ENCODE measurements at regions not wholly inside any gene's neighbourhood (a gene's known extent, or its start where the extent isn't known, plus 50 kb on each side); places are given as distances from the start of the nearest gene placed in this dataset.

DNA sequence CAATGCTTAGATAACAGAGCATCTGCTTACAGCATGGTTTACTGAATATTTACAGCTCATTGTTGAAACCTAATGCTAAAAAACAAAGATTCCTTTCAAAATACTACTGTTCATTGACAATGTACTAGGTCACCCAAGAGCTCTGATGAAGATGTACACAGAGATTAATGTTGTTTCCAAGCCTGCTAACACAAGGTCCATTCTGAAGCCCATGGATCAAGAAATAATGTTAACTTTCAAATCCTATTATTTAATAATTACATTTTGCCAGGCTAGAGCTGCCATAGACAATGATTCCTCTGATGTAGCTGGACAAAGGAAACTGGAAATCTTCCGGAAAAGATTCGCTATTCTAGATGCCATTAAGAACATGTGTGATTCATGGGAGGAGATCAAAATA is 355.6 kb downstream of the TENT5A start:
- Histone ChIP-seq H3K23ac (ENCODE audit: insufficient read length) (no peak overlapping the region), H3K18ac (ENCODE audit: extremely low read depth, low read length) (no peak overlapping the region), H3K4me3 (ENCODE audit: extremely low read depth in 1 of 4, insufficient read depth in 2 of 4, low read depth in 3 of 4, low read length in 4 of 4) (no peak overlapping the region), H2BK5ac (ENCODE audit: low read depth, low read length) (no peak overlapping the region), H3K23me2 (ENCODE audit: low read depth, low read length) (no peaks in the 10 kb centered on the region), H3K9me3 (ENCODE audit: insufficient read depth in 2 of 2, low read depth in 1 of 2, low read length in 1 of 2) (peaks cover 3% of the 10 kb centered on the region in 2 experiments), H2BK15ac (ENCODE audit: low read length) (no peak overlapping the region), H3K36me3 (ENCODE audit: control insufficient read depth in 2 of 4, insufficient read depth in 4 of 4, low read length in 3 of 4) (no peaks in the 10 kb centered on the region), H3K9ac (replicated peaks in 1 of 4; ENCODE audit: extremely low read depth in 1 of 4, low read depth in 3 of 4, low read length in 3 of 4) (no peak overlapping the region), H4K20me1 (replicated peaks in 1 of 2; ENCODE audit: control insufficient read depth in 1 of 2, insufficient read depth in 2 of 2, low read length in 2 of 2) (no peaks in the 10 kb centered on the region), H3K27ac (ENCODE audit: low read depth, low read length) (no peak overlapping the region), H3K14ac (ENCODE audit: insufficient read length) (no peak overlapping the region), H3K27me3 (replicated peaks in 1 of 4; ENCODE audit: control insufficient read depth in 3 of 4, extremely low read depth in 1 of 4, insufficient read depth in 3 of 4, low read length in 3 of 4) (no peaks in the 10 kb centered on the region), H2BK12ac (ENCODE audit: low read depth, low read length) (no peak overlapping the region), H4K91ac (replicated peaks; ENCODE audit: insufficient read length, low read length) (no peak overlapping the region), H2BK120ac (replicated peaks; ENCODE audit: low read depth, low read length) (no peak overlapping the region), H3K79me2 (ENCODE audit: control insufficient read depth in 1 of 2, insufficient read depth in 2 of 2, low read length in 2 of 2) (no peaks in the 10 kb centered on the region), H2BK20ac (ENCODE audit: low read length) (no peak overlapping the region), H3K56ac (replicated peaks; ENCODE audit: insufficient read length, low read depth, low read length) (no peak overlapping the region), H4K5ac (ENCODE audit: insufficient read length, low read depth, low read length) (no peak overlapping the region), H2AK5ac (ENCODE audit: low read depth, low read length) (no peak overlapping the region), H2AFZ (ENCODE audit: low read length) (no peak overlapping the region), H3K4me1 (replicated peaks in 1 of 4; ENCODE audit: control insufficient read depth in 3 of 4, insufficient read depth in 4 of 4, low read length in 3 of 4) (no peaks in the 10 kb centered on the region), H3K4ac (replicated peaks; ENCODE audit: insufficient read length, low read depth, low read length) (no peak overlapping the region), H3K4me2 (ENCODE audit: insufficient read depth in 1 of 2, low read depth in 2 of 2, low read length in 2 of 2) (no peak overlapping the region), H3K79me1 (ENCODE audit: low read depth, low read length) (no peaks in the 10 kb centered on the region), H4K8ac (ENCODE audit: extremely low read depth, insufficient read depth, low read length) (no peak overlapping the region)
- no peak for FAIRE-seq
- WGBS, 2 experiments (ENCODE audit: extremely low coverage in 1 of 2, insufficient coverage in 1 of 2, insufficient read length in 1 of 2, insufficient replicate concordance in 2 of 2, low coverage in 1 of 2, low lambda C conversion rate in 2 of 2, missing lambda C conversion rate in 1 of 2) = 100% methylated on average over 2 of the region's 2 CpGs; no CpG with 5 or more reads in 1 of the 2 experiments
- no peak for DNase-seq (ENCODE audit: low read depth in 1 of 2, low spot score in 2 of 2)
- ChIA-PET CTCF (ENCODE audit: partially characterized antibody) (no interaction called here), POLR2A (ENCODE audit: partially characterized antibody) (no interaction called here)
- TF ChIP-seq SIN3A (conservative IDR thresholded peaks at IDR 0.05 in 1 of 2, IDR thresholded peaks at IDR 0.05 in 1 of 2; ENCODE audit: low read depth in 1 of 2, low read length in 2 of 2) (no peak), SIX5 (IDR thresholded peaks at IDR 0.05; ENCODE audit: low read depth, low read length) (no peak), TAF1 (IDR thresholded peaks at IDR 0.05; ENCODE audit: low read depth, low read length) (no peak), CTBP2 (IDR thresholded peaks at IDR 0.05; ENCODE audit: borderline replicate concordance, insufficient read depth, insufficient read length, low read length) (no peak)

Measured in H1 (cell line).